NCI-H2196 treated with DMSO at 0.1 percent for 48 hours (cell line): ENCODE measurements at regions not wholly inside any gene's neighbourhood (a gene's known extent, or its start where the extent isn't known, plus 50 kb on each side); places are given as distances from the start of the nearest gene placed in this dataset.
"Not testable (repeated sequence)": the region's sequence is repeated elsewhere in the genome, so short reads cannot be mapped to it uniquely, and the experiment has no call there.

Source experiments
- DNase-seq: peaks from one replicate; lab custom pipeline; 2025; ENCODE audit not compliant: unreplicated experiment; lab: John Stamatoyannopoulos, UW

- DNase-seq = no peak
Measured at GRCh38 chr7:93663561-93664299, 89.2 kb upstream of the CALCR start.

GRCh38 chr7:93658163-93658562, 83.6 kb upstream of the CALCR start:
- DNase-seq = not testable (repeated sequence)

DNA sequence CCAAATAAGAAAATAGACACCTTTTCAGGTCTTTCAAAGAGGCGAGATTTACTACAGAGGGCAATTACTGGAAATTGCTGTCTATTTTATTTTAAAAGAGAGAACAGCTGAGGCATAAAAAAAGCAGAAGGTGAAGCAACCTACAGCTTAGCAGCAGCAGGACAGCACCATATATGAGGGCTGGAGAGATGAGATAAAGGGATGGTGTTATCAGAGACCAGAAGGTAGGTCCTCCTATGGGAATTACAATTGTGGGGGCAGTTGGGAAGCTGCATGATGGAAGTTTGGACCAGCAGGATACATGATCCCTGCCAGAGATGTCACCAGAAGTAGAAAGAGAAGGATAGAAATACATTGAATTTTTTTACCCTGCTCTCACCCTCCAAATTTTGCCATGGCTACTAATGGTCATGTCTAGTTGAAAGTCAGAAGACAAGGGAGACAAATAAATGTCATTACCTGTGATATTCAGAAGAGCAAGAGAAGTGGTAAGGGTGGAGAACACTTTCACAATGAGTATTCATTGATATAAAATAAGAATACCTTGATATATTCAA, 77.2 kb upstream of the CALCR start:
- no peak for DNase-seq

GRCh38 chr7:93646538-93646937, 72.0 kb upstream of the CALCR start:
- DNase-seq = no peak

- DNase-seq = no peak
Measured at GRCh38 chr7:93636276-93636675, 61.8 kb upstream of the CALCR start.

DNA sequence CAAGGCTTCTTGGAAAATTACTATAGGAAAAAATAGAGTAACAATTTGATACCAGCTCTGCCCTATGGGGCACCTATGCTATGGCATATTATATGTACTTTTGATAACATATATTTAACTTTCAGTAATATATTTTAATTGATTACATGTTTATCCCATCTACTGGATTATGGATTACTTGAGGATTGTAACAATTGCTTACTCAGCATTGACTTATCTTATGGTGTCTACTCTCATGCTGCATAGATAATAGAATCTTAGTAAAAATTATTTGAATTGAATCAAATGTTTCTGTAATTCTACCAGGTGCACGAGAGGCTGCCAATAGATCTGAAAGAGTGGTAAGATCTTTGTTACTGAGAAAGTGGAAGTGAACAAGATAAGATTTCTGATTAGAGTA, 57.8 kb upstream of the CALCR start:
- DNase-seq = no peak

GRCh38 chr7:93629291-93629801, 54.8 kb upstream of the CALCR start:
- no peak for DNase-seq

DNA sequence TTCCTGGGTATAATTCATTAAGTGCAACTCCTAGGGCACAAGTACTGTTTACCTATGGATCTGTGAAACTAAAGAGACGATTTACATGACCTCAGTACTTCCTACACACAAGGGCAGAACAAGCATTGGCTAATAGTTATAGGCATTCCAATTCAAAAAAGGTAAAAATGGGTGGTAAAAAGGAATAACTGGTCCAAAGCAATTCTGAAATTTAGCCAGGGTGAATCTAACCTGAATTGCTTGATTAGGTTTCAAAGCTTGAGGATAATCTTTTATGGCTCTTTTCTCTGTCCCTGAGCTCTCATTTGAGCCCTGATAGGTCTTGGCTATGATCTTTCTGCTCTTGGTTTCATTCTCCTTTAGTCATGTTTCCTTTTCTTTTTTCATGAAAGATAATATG, 52.3 kb upstream of the CALCR start:
- no peak for DNase-seq
